Fibroblast of lung (primary cell): ENCODE measurements at regions not wholly inside any gene's neighbourhood (a gene's known extent, or its start where the extent isn't known, plus 50 kb on each side); places are given as distances from the start of the nearest gene placed in this dataset.

Experiments
- DNase-seq, 2 donors: peaks; one replicate each; pipeline versions ENCODE4 v3.0.0 to v3.0.0-alpha.2; 2010; ENCODE audit warnings: low read depth in 2 of 2
- H2AFZ ChIP-seq: 2 replicates; pipeline ENCODE4 v1.5.1; 2012; ENCODE audit warnings: low read length, control low read depth, inconsistent platforms
- H3K27ac ChIP-seq: 2 replicates; pipeline ENCODE4 v1.5.1; 2011; ENCODE audit warnings: low read length, control low read depth; ENCODE audit not compliant: insufficient read depth
- H3K27me3 ChIP-seq: 2 replicates; pipeline ENCODE4 v1.5.1; 2011; ENCODE audit warnings: mild to moderate bottlenecking, low read length; ENCODE audit not compliant: control insufficient read depth, insufficient read depth
- H3K36me3 ChIP-seq: 2 replicates; pipeline ENCODE4 v1.5.1; 2011; ENCODE audit warnings: low read length; ENCODE audit not compliant: control insufficient read depth, insufficient read depth
- H3K4me1 ChIP-seq: 2 replicates; pipeline ENCODE4 v1.5.1; 2011; ENCODE audit warnings: low read length; ENCODE audit not compliant: control insufficient read depth, insufficient read depth; ENCODE audit errors: extremely low read depth
- H3K4me2 ChIP-seq: 2 replicates; pipeline ENCODE4 v1.5.1; 2011; ENCODE audit warnings: low read length, control low read depth; ENCODE audit not compliant: insufficient read depth; ENCODE audit errors: extremely low read depth
- H3K4me3 ChIP-seq, 4 experiments: fragments of 200-600 bp in 1 of 4; sonication (generic) in 1 of 4; replicated peaks in 1 of 4; 2 replicates each; pipeline ENCODE4 v1.5.1; 2011 to 2016; ENCODE audit warnings: low read length in 4 of 4, low read depth in 3 of 4, mild to moderate bottlenecking in 3 of 4, control low read depth in 2 of 4, inconsistent platforms in 1 of 4, mixed read lengths in 1 of 4; ENCODE audit not compliant: insufficient read depth in 1 of 4; ENCODE audit errors: control extremely low read depth in 1 of 4
- H3K79me2 ChIP-seq: 2 replicates; pipeline ENCODE4 v1.5.1; 2012; ENCODE audit warnings: mild to moderate bottlenecking, low read length, inconsistent platforms; ENCODE audit not compliant: control insufficient read depth, insufficient read depth
- H3K9ac ChIP-seq: 2 replicates; pipeline ENCODE4 v1.5.1; 2011; ENCODE audit warnings: mild to moderate bottlenecking, low read length, control low read depth; ENCODE audit not compliant: insufficient read depth
- H3K9me3 ChIP-seq: 2 replicates; pipeline ENCODE4 v1.5.1; 2012; ENCODE audit warnings: low read depth, low read length; ENCODE audit not compliant: control insufficient read depth, insufficient read depth
- H4K20me1 ChIP-seq: 2 replicates; pipeline ENCODE4 v1.5.1; 2011; ENCODE audit warnings: low read length; ENCODE audit not compliant: control insufficient read depth, insufficient read depth; ENCODE audit errors: extremely low read depth
- CTCF ChIP-seq, 2 donors: IDR thresholded peaks in 1 of 2; conservative IDR thresholded peaks in 1 of 2; 1 replicate in 1 of 2; 2 replicates in 1 of 2; pipeline ENCODE4 v1.5.1; 2011 to 2012; ENCODE audit warnings: low read length in 2 of 2, control low read depth in 1 of 2, inconsistent platforms in 1 of 2, low read depth in 1 of 2, mild to moderate bottlenecking in 1 of 2
- EZH2 ChIP-seq: IDR thresholded peaks from 2 replicates; pipeline ENCODE4 v1.5.1; 2012; ENCODE audit warnings: low read length, control low read depth, mild to moderate bottlenecking; ENCODE audit errors: missing control alignments

GRCh38 chr2:52532956-52533355 lies 1234.6 kb upstream of the CHAC2 start:
- no peak for TF ChIP-seq EZH2
- TF ChIP-seq CTCF (conservative IDR thresholded peaks at IDR 0.05 in 1 of 2, IDR thresholded peaks at IDR 0.05 in 1 of 2; ENCODE audit: low read depth in 1 of 2, low read length in 2 of 2) = no peak
- H3K4me2 ChIP-seq = no peak overlapping the region
- no peaks in the 10 kb centered on the region for H3K27me3 ChIP-seq
- H3K36me3 ChIP-seq = no peaks in the 10 kb centered on the region
- no peak overlapping the region for H3K4me3 ChIP-seq
- H3K27ac ChIP-seq = no peak overlapping the region
- H3K9ac ChIP-seq = no peak overlapping the region
- no peaks in the 10 kb centered on the region for H3K4me1 ChIP-seq
- peak in 1 of 2 donors; percentile 40 for DNase-seq
- H3K9me3 ChIP-seq = no peaks in the 10 kb centered on the region
- no peaks in the 10 kb centered on the region for H3K79me2 ChIP-seq
- H4K20me1 ChIP-seq = no peaks in the 10 kb centered on the region
- H2AFZ ChIP-seq = no peak overlapping the region

- Histone ChIP-seq H3K9me3 (no peaks in the 10 kb centered on the region), H3K4me1 (no peaks in the 10 kb centered on the region), H4K20me1 (no peaks in the 10 kb centered on the region), H3K79me2 (no peaks in the 10 kb centered on the region), H3K27me3 (no peaks in the 10 kb centered on the region), H3K4me3 (no peak overlapping the region), H3K9ac (no peak overlapping the region), H2AFZ (no peak overlapping the region), H3K36me3 (no peaks in the 10 kb centered on the region), H3K27ac (no peak overlapping the region), H3K4me2 (no peak overlapping the region)
- DNase-seq = peak in 1 of 2 donors; percentile 20
- TF ChIP-seq EZH2 = no peak
- no peak for TF ChIP-seq CTCF (conservative IDR thresholded peaks at IDR 0.05 in 1 of 2, IDR thresholded peaks at IDR 0.05 in 1 of 2; ENCODE audit: low read depth in 1 of 2, low read length in 2 of 2)
These were observed 1240.9 kb upstream of the CHAC2 start for GRCh38 chr2:52526735-52527134.

DNA sequence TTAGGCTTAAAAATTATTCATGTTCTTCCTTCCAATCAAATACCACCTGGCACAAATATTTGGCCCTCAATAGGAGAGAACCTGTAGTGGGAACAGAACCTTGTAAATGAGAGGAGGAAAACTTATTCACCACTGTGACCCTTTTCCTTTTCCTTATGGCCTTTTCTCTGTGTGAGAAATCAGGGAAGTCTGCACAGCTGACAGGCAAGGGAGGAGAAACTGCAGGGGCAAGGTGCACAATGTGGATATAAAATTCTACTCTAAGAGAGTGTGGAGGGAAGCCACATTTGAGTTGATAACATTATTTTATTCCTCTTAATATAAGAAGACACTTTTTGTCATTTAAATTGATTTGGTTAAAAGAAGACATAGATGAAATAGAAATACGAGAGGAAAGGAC lies 1247.0 kb upstream of the CHAC2 start:
- Histone ChIP-seq H3K36me3 (no peaks in the 10 kb centered on the region), H3K9ac (no peak overlapping the region), H3K27ac (no peak overlapping the region), H4K20me1 (no peaks in the 10 kb centered on the region), H3K27me3 (no peaks in the 10 kb centered on the region), H2AFZ (no peak overlapping the region), H3K9me3 (no peaks in the 10 kb centered on the region), H3K4me3 (no peak overlapping the region), H3K4me1 (no peaks in the 10 kb centered on the region), H3K79me2 (no peaks in the 10 kb centered on the region), H3K4me2 (no peak overlapping the region)
- no peak for DNase-seq
- TF ChIP-seq EZH2 (no peak), CTCF (conservative IDR thresholded peaks at IDR 0.05 in 1 of 2, IDR thresholded peaks at IDR 0.05 in 1 of 2; ENCODE audit: low read depth in 1 of 2, low read length in 2 of 2) (no peak)
